Body of pancreas (tissue), 4 donors: ENCODE measurements at regions not wholly inside any gene's neighbourhood (a gene's known extent, or its start where the extent isn't known, plus 50 kb on each side); places are given as distances from the start of the nearest gene placed in this dataset.

Source experiments
- POLR2A ChIP-seq, 3 donors: fragments of 450-650 bp; IDR thresholded peaks; one replicate each; pipeline ENCODE4 v1.6.1; 2016; ENCODE audit warnings: antibody characterized with exemption in 3 of 3, mild to moderate bottlenecking in 2 of 3
- TF ChIP-seq, protein P1 (sequence below), 7 experiments: fragments of 450-650 bp in 4 of 7; fragments of 200-600 bp in 3 of 7; sonication (generic) in 3 of 7; IDR thresholded peaks; one replicate each; pipeline ENCODE4 v1.5.1; 2016 to 2019; ENCODE audit warnings: antibody characterized with exemption in 7 of 7

GRCh38 chr5:136563489-136563888 is 198.1 kb upstream of the TRPC7 start:
- TF ChIP-seq, protein P1, sequence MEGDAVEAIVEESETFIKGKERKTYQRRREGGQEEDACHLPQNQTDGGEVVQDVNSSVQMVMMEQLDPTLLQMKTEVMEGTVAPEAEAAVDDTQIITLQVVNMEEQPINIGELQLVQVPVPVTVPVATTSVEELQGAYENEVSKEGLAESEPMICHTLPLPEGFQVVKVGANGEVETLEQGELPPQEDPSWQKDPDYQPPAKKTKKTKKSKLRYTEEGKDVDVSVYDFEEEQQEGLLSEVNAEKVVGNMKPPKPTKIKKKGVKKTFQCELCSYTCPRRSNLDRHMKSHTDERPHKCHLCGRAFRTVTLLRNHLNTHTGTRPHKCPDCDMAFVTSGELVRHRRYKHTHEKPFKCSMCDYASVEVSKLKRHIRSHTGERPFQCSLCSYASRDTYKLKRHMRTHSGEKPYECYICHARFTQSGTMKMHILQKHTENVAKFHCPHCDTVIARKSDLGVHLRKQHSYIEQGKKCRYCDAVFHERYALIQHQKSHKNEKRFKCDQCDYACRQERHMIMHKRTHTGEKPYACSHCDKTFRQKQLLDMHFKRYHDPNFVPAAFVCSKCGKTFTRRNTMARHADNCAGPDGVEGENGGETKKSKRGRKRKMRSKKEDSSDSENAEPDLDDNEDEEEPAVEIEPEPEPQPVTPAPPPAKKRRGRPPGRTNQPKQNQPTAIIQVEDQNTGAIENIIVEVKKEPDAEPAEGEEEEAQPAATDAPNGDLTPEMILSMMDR (IDR thresholded peaks at IDR 0.05) = no peak
- no peak for TF ChIP-seq POLR2A (IDR thresholded peaks at IDR 0.05)
